ENCODE measurements at regions not wholly inside any gene's neighbourhood (a gene's known extent, or its start where the extent isn't known, plus 50 kb on each side); places are given as distances from the start of the nearest gene placed in this dataset.

DNA sequence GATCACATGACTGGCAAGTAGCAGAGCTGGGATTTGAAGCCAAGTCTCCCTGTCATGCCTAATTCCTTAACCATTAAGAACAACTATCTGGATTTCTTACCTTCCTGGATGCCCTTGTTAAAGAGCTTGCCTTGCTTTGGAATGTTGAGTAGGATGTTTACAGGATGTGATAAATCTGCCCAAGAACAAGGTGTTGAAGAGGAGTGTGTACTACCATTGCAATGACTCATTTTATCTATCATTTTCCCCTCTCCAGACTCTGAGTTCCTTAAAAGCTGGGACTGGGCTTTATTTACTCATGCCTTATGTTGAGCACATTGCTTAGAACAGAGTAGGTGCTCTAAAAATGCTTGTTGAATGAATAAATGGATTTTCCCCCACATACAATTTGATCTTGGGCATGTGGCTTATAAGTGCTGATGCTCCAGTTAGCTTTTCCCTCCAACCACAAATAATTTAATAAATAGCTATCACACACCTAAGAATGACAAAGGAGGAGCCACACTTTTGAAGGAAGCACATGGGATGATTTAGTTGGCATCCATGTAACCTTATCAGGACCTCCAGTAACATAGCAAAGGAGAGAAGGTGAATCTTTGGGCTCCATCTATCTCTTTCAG, 268.6 kb upstream of the SESN3 start:
- DNase-seq (ENCODE audit: low read depth, low spot score), result no peak
- no peak for ATAC-seq
- TF ChIP-seq, protein P1, sequence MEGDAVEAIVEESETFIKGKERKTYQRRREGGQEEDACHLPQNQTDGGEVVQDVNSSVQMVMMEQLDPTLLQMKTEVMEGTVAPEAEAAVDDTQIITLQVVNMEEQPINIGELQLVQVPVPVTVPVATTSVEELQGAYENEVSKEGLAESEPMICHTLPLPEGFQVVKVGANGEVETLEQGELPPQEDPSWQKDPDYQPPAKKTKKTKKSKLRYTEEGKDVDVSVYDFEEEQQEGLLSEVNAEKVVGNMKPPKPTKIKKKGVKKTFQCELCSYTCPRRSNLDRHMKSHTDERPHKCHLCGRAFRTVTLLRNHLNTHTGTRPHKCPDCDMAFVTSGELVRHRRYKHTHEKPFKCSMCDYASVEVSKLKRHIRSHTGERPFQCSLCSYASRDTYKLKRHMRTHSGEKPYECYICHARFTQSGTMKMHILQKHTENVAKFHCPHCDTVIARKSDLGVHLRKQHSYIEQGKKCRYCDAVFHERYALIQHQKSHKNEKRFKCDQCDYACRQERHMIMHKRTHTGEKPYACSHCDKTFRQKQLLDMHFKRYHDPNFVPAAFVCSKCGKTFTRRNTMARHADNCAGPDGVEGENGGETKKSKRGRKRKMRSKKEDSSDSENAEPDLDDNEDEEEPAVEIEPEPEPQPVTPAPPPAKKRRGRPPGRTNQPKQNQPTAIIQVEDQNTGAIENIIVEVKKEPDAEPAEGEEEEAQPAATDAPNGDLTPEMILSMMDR (IDR thresholded peaks at IDR 0.05), result no peak
- TF ChIP-seq SIN3A (IDR thresholded peaks at IDR 0.05; ENCODE audit: borderline replicate concordance, insufficient read depth, low read depth, low read length) (no peak), TCF7L2 (IDR thresholded peaks at IDR 0.05; ENCODE audit: low read depth, low read length) (no peak), POLR2AphosphoS5 (IDR thresholded peaks at IDR 0.05; ENCODE audit: low read depth, low read length) (no peak), REST (IDR thresholded peaks at IDR 0.05; ENCODE audit: insufficient read depth in 1 of 2, low read depth in 2 of 2, low read length in 1 of 2) (no peak)
- CTCF ChIA-PET, result no interaction called here
- Histone ChIP-seq H3K27me3 (ENCODE audit: control insufficient read depth, insufficient read depth, low read length) (no peaks in the 10 kb centered on the region), H3K36me3 (ENCODE audit: control insufficient read depth, insufficient read depth, low read length) (no peaks in the 10 kb centered on the region), H3K4me3 (ENCODE audit: low read depth in 2 of 2, low read length in 2 of 2) (no peak overlapping the region), H3K9me3 (ENCODE audit: control insufficient read depth, insufficient read depth, low read depth, low read length) (no peaks in the 10 kb centered on the region), H3K27ac (ENCODE audit: low read length) (no peak overlapping the region), H3K4me1 (ENCODE audit: control insufficient read depth, insufficient read depth, low read length) (no peaks in the 10 kb centered on the region)
- BruUV-seq (replicated peaks), result no TSS peak
- in situ Hi-C loops (cut with HindIII; ENCODE audit: low pct_unique_long_range_greater_than_20kb, low sequenced_read_pairs), result no loop called here
- intact Hi-C loops (cut with micrococcal nuclease; ENCODE audit: unreplicated experiment), result no loop called here
- POLR2A ChIA-PET, result no interaction called here

- Histone ChIP-seq H3K36me3 (ENCODE audit: control insufficient read depth, insufficient read depth, low read length) (no peaks in the 10 kb centered on the region), H3K27me3 (ENCODE audit: control insufficient read depth, insufficient read depth, low read length) (no peaks in the 10 kb centered on the region), H3K4me1 (ENCODE audit: control insufficient read depth, insufficient read depth, low read length) (no peaks in the 10 kb centered on the region), H3K9me3 (ENCODE audit: control insufficient read depth, insufficient read depth, low read depth, low read length) (peaks cover 2% of the 10 kb centered on the region; the same call in 1 of the 2 replicates), H3K27ac (ENCODE audit: low read length) (no peak overlapping the region), H3K4me3 (ENCODE audit: low read depth in 2 of 2, low read length in 2 of 2) (no peak overlapping the region)
- TF ChIP-seq REST (IDR thresholded peaks at IDR 0.05; ENCODE audit: insufficient read depth in 1 of 2, low read depth in 2 of 2, low read length in 1 of 2) (no peak), SIN3A (IDR thresholded peaks at IDR 0.05; ENCODE audit: borderline replicate concordance, insufficient read depth, low read depth, low read length) (no peak), TCF7L2 (IDR thresholded peaks at IDR 0.05; ENCODE audit: low read depth, low read length) (no peak), POLR2AphosphoS5 (IDR thresholded peaks at IDR 0.05; ENCODE audit: low read depth, low read length) (no peak)
- TF ChIP-seq, protein P1 (IDR thresholded peaks at IDR 0.05), result no peak
- in situ Hi-C loops (cut with HindIII; ENCODE audit: low pct_unique_long_range_greater_than_20kb, low sequenced_read_pairs) (no loop called here), intact Hi-C loops (cut with micrococcal nuclease; ENCODE audit: unreplicated experiment) (no loop called here)
- POLR2A ChIA-PET, result no interaction called here
- ATAC-seq (no peak), DNase-seq (ENCODE audit: low read depth, low spot score) (no peak)
- BruUV-seq (replicated peaks), result no TSS peak
- CTCF ChIA-PET, result no interaction called here
Measured at GRCh38 chr11:95498722-95499425, 267.9 kb upstream of the SESN3 start.

All from Panc1 (cell line).